ENCODE measurements at regions not wholly inside any gene's neighbourhood (a gene's known extent, or its start where the extent isn't known, plus 50 kb on each side); places are given as distances from the start of the nearest gene placed in this dataset.

GRCh38 chr20:52722926-52723688, 249.1 kb upstream of the TSHZ2 start:
- 59 to 62% methylated on average over 4 of the region's 4 CpGs for WGBS, 2 donors
- Histone ChIP-seq H3K4me3 (no peak overlapping the region), H3K4me1 (no peaks in the 10 kb centered on the region), H3K27me3 (no peaks in the 10 kb centered on the region), H3K9me3 (no peaks in the 10 kb centered on the region), H3K27ac (no peak overlapping the region), H3K36me3 (no peaks in the 10 kb centered on the region)
- intact Hi-C loops (cut with DNase I), result no loop called here
- DNase-seq, result no peak
- TF ChIP-seq EP300 (IDR thresholded peaks at IDR 0.05), result no peak
- no peak for TF ChIP-seq POLR2AphosphoS5 (IDR thresholded peaks at IDR 0.05)
- no peak for TF ChIP-seq POLR2A (IDR thresholded peaks at IDR 0.05)
- no peak for TF ChIP-seq CTCF (IDR thresholded peaks at IDR 0.05)

- Histone ChIP-seq H3K4me1 (no peaks in the 10 kb centered on the region), H3K9me3 (no peaks in the 10 kb centered on the region), H3K4me3 (no peak overlapping the region), H3K27ac (no peak overlapping the region), H3K36me3 (no peaks in the 10 kb centered on the region), H3K27me3 (no peaks in the 10 kb centered on the region)
- no peak for DNase-seq
- WGBS, 2 donors, result 80 to 84% methylated on average over 1 of the region's 1 CpG
- TF ChIP-seq POLR2A (IDR thresholded peaks at IDR 0.05), result no peak
- no peak for TF ChIP-seq POLR2AphosphoS5 (IDR thresholded peaks at IDR 0.05)
- TF ChIP-seq EP300 (IDR thresholded peaks at IDR 0.05), result no peak
- no peak for TF ChIP-seq CTCF (IDR thresholded peaks at IDR 0.05)
- intact Hi-C loops (cut with DNase I), result no loop called here
Measured at GRCh38 chr20:52708137-52708536, 264.0 kb upstream of the TSHZ2 start.

- no peaks in the 10 kb centered on the region for H3K9me3 ChIP-seq
- 67 to 84% methylated on average over 1 of the region's 1 CpG for WGBS, 2 donors
- H3K27ac ChIP-seq, result no peak overlapping the region
- intact Hi-C loops (cut with DNase I), result no loop called here
- DNase-seq, result no peak
- no peaks in the 10 kb centered on the region for H3K27me3 ChIP-seq
- no peak for TF ChIP-seq POLR2AphosphoS5 (IDR thresholded peaks at IDR 0.05)
- no peak for TF ChIP-seq EP300 (IDR thresholded peaks at IDR 0.05)
- no peak for TF ChIP-seq CTCF (IDR thresholded peaks at IDR 0.05)
- TF ChIP-seq POLR2A (IDR thresholded peaks at IDR 0.05), result no peak
- no peak overlapping the region for H3K4me3 ChIP-seq
- H3K36me3 ChIP-seq, result no peaks in the 10 kb centered on the region
- H3K4me1 ChIP-seq, result no peaks in the 10 kb centered on the region
Measured at GRCh38 chr20:52704553-52704952, 267.6 kb upstream of the TSHZ2 start.

- 54 to 59% methylated on average over 2 of the region's 2 CpGs for WGBS, 2 donors
- TF ChIP-seq POLR2AphosphoS5 (IDR thresholded peaks at IDR 0.05) (no peak), CTCF (IDR thresholded peaks at IDR 0.05) (no peak), POLR2A (IDR thresholded peaks at IDR 0.05) (no peak), EP300 (IDR thresholded peaks at IDR 0.05) (no peak)
- intact Hi-C loops (cut with DNase I), result no loop called here
- H3K4me1 ChIP-seq, result no peaks in the 10 kb centered on the region
- no peak overlapping the region for H3K27ac ChIP-seq
- H3K9me3 ChIP-seq, result no peaks in the 10 kb centered on the region
- no peak for DNase-seq
- H3K27me3 ChIP-seq, result no peaks in the 10 kb centered on the region
- H3K36me3 ChIP-seq, result no peaks in the 10 kb centered on the region
- no peak overlapping the region for H3K4me3 ChIP-seq
Measured at GRCh38 chr20:52688345-52688744, 283.8 kb upstream of the TSHZ2 start.

GRCh38 chr20:52684905-52685304, 287.3 kb upstream of the TSHZ2 start:
- H3K9me3 ChIP-seq, result no peaks in the 10 kb centered on the region
- DNase-seq, result no peak
- no peak for TF ChIP-seq EP300 (IDR thresholded peaks at IDR 0.05)
- TF ChIP-seq POLR2A (IDR thresholded peaks at IDR 0.05), result no peak
- TF ChIP-seq POLR2AphosphoS5 (IDR thresholded peaks at IDR 0.05), result no peak
- no peak for TF ChIP-seq CTCF (IDR thresholded peaks at IDR 0.05)
- H3K36me3 ChIP-seq, result no peaks in the 10 kb centered on the region
- H3K4me1 ChIP-seq, result no peaks in the 10 kb centered on the region
- WGBS, 2 donors, result 51 to 64% methylated on average over 5 of the region's 5 CpGs
- no peaks in the 10 kb centered on the region for H3K27me3 ChIP-seq
- intact Hi-C loops (cut with DNase I), result no loop called here
- H3K27ac ChIP-seq, result no peak overlapping the region
- no peak overlapping the region for H3K4me3 ChIP-seq
